HCT116 (cell line): ENCODE measurements at regions not wholly inside any gene's neighbourhood (a gene's known extent, or its start where the extent isn't known, plus 50 kb on each side); places are given as distances from the start of the nearest gene placed in this dataset.

Source experiments
- ATAC-seq: fragments of 200-7000 bp; cut with Tn5 transposase; 2 replicates; pipeline ENCODE4 v1.9.1; 2020; ENCODE audit warnings: mild to moderate bottlenecking, moderate library complexity
- BruUV-seq: library from RNA; stranded (reverse); fragments of 400-500 nt; replicated peaks from 2 replicates; lab custom pipeline; 2021; lab: Mats Ljungman, UMichigan
- CTCF ChIA-PET: fragments of 300-600 bp; sonication (Branson Sonifier 250); formaldehyde crosslinking; loops from one replicate; lab custom pipeline; 2021; ENCODE audit warnings: antibody characterized with exemption; lab: Charles Lee
- POLR2A ChIA-PET: fragments of 300-600, 350-600 bp; sonication (Branson Sonifier 250); formaldehyde crosslinking; loops from one replicate; lab custom pipeline; 2021; ENCODE audit warnings: antibody characterized with exemption; lab: Charles Lee
- RAD21 ChIA-PET, 2 experiments: fragments of 300-600 bp; sonication (Branson Sonifier 250); formaldehyde crosslinking; loops; one replicate each; lab custom pipeline; 2023; ENCODE audit warnings: low total read pairs in 2 of 2; ENCODE audit not compliant: uncharacterized antibody in 2 of 2, unreplicated experiment in 2 of 2, low non-redundant PET in 1 of 2; lab: Charles Lee
- DNase-seq: peaks from one replicate; pipeline ENCODE4 v3.0.0-alpha.2; 2010; ENCODE audit warnings: low read depth, low spot score
- H2AFZ ChIP-seq: fragments of 200-600 bp; shearing (Covaris generic), sonication (generic); 2 replicates; pipeline ENCODE4 v1.6.1; 2017; ENCODE audit warnings: low read depth, mixed run types, mixed read lengths, antibody characterized with exemption, low read length; ENCODE audit not compliant: poor library complexity, severe bottlenecking
- H3K27ac ChIP-seq: 2 replicates; pipeline ENCODE4 v1.5.1; 2012; ENCODE audit warnings: low read depth, low read length
- H3K27me3 ChIP-seq: fragments of 200-600 bp; sonication (generic); 2 replicates; pipeline ENCODE4 v1.6.1; 2016; ENCODE audit warnings: mixed run types, low read length, mixed read lengths; ENCODE audit not compliant: insufficient read depth
- H3K36me3 ChIP-seq, 2 experiments: fragments of 200-500 bp in 1 of 2; fragments of 200-600 bp in 1 of 2; sonication (Bioruptor generic) in 1 of 2; sonication (generic) in 1 of 2; 2 replicates each; pipeline versions ENCODE4 v1.5.1 to v1.6.1; 2014 to 2016; ENCODE audit warnings: low read length in 2 of 2, inconsistent platforms in 1 of 2, mixed read lengths in 1 of 2, mixed run types in 1 of 2; ENCODE audit not compliant: insufficient read depth in 2 of 2, control insufficient read depth in 1 of 2
- H3K4me1 ChIP-seq, 2 experiments: fragments of 200-600 bp in 1 of 2; sonication (generic) in 1 of 2; 2 replicates each; pipeline versions ENCODE4 v1.5.1 to v1.6.1; 2012 to 2017; ENCODE audit warnings: low read length in 2 of 2, inconsistent platforms in 1 of 2, mild to moderate bottlenecking in 1 of 2, mixed read lengths in 1 of 2, mixed run types in 1 of 2, moderate library complexity in 1 of 2; ENCODE audit not compliant: insufficient read depth in 2 of 2, control insufficient read depth in 1 of 2
- H3K4me2 ChIP-seq: fragments of 200-600 bp; sonication (generic); 2 replicates; pipeline ENCODE4 v1.6.1; 2017; ENCODE audit warnings: mixed run types, low read length, mixed read lengths
- H3K4me3 ChIP-seq, 2 experiments: fragments of 200-600 bp in 1 of 2; sonication (generic) in 1 of 2; replicated peaks in 1 of 2; 2 replicates each; pipeline ENCODE4 v1.5.1; 2011 to 2016; ENCODE audit warnings: low read length in 2 of 2, control low read depth in 1 of 2, low read depth in 1 of 2, mild to moderate bottlenecking in 1 of 2, mixed read lengths in 1 of 2, mixed run types in 1 of 2
- H3K79me2 ChIP-seq: fragments of 200-600 bp; sonication (generic); 2 replicates; pipeline ENCODE4 v1.6.1; 2017; ENCODE audit warnings: mild to moderate bottlenecking, mixed run types, low read length, moderate library complexity, mixed read lengths; ENCODE audit not compliant: insufficient read depth
- H3K9ac ChIP-seq: fragments of 200-600 bp; sonication (generic); 2 replicates; pipeline ENCODE4 v1.6.1; 2016; ENCODE audit warnings: low read length, mixed read lengths
- H3K9me2 ChIP-seq: fragments of 200-600 bp; sonication (generic), shearing (Covaris generic); 2 replicates; pipeline ENCODE4 v1.6.1; 2017; ENCODE audit warnings: mixed run types, mild to moderate bottlenecking, moderate library complexity; ENCODE audit not compliant: insufficient read depth
- H3K9me3 ChIP-seq, 2 experiments: fragments of 200-500 bp in 1 of 2; fragments of 200-600 bp in 1 of 2; sonication (Bioruptor generic) in 1 of 2; sonication (generic) in 1 of 2; 2 replicates each; pipeline ENCODE4 v1.6.1; 2014 to 2017; ENCODE audit warnings: low read length in 2 of 2, mixed read lengths in 2 of 2, inconsistent platforms in 1 of 2, low read depth in 1 of 2, mild to moderate bottlenecking in 1 of 2, mixed run types in 1 of 2, moderate library complexity in 1 of 2; ENCODE audit not compliant: control insufficient read depth in 1 of 2, insufficient read depth in 1 of 2
- H4K20me1 ChIP-seq: fragments of 200-600 bp; sonication (generic), shearing (Covaris generic); 2 replicates; pipeline ENCODE4 v1.6.1; 2017; ENCODE audit warnings: mixed run types, mild to moderate bottlenecking, moderate library complexity; ENCODE audit not compliant: insufficient read depth
- ATF3 ChIP-seq: IDR thresholded peaks from 2 replicates; pipeline ENCODE4 v1.6.1; 2012
- CBX3 ChIP-seq: IDR thresholded peaks from 2 replicates; pipeline ENCODE4 v1.6.1; 2012; ENCODE audit warnings: low read depth
- CEBPB ChIP-seq: IDR thresholded peaks from 2 replicates; pipeline ENCODE4 v1.6.1; 2012; ENCODE audit warnings: low read depth
- EGR1 ChIP-seq: IDR thresholded peaks from 2 replicates; pipeline ENCODE4 v1.6.1; 2012; ENCODE audit warnings: low read depth
- ELF1 ChIP-seq: IDR thresholded peaks from 2 replicates; pipeline ENCODE4 v1.6.1; 2012; ENCODE audit warnings: low read depth, borderline replicate concordance
- EZH2 ChIP-seq: fragments of 200-600 bp; sonication (generic); IDR thresholded peaks from 2 replicates; pipeline ENCODE4 v1.6.1; 2017; ENCODE audit warnings: antibody characterized with exemption, mixed run types
- EZH2phosphoT487 ChIP-seq: fragments of 200-600 bp; IDR thresholded peaks from 2 replicates; pipeline ENCODE4 v1.6.1; 2018; ENCODE audit warnings: antibody characterized with exemption, borderline replicate concordance
- FOSL1 ChIP-seq: IDR thresholded peaks from 2 replicates; pipeline ENCODE4 v1.6.1; 2012; ENCODE audit warnings: low read depth
- JUND ChIP-seq: IDR thresholded peaks from 2 replicates; pipeline ENCODE4 v1.6.1; 2012
- MAX ChIP-seq: IDR thresholded peaks from 2 replicates; pipeline ENCODE4 v1.6.1; 2012
- RAD21 ChIP-seq: IDR thresholded peaks from 2 replicates; pipeline ENCODE4 v1.6.1; 2012; ENCODE audit warnings: low read depth, mild to moderate bottlenecking
- REST ChIP-seq: IDR thresholded peaks from 2 replicates; pipeline ENCODE4 v1.6.1; 2012; ENCODE audit warnings: low read depth
- SIN3A ChIP-seq: IDR thresholded peaks from 2 replicates; pipeline ENCODE4 v1.6.1; 2012; ENCODE audit warnings: low read depth
- SP1 ChIP-seq: IDR thresholded peaks from 2 replicates; pipeline ENCODE4 v1.6.1; 2012; ENCODE audit warnings: low read depth
- SRF ChIP-seq: IDR thresholded peaks from 2 replicates; pipeline ENCODE4 v1.6.1; 2012; ENCODE audit warnings: low read depth
- TCF7L2 ChIP-seq: IDR thresholded peaks from 2 replicates; pipeline ENCODE4 v1.7.0; 2011; ENCODE audit warnings: borderline replicate concordance, inconsistent platforms; ENCODE audit not compliant: insufficient read depth, insufficient read length; ENCODE audit errors: extremely low read depth
- ZFX ChIP-seq: fragments of 450-650 bp; IDR thresholded peaks from 2 replicates; pipeline ENCODE4 v1.6.1; 2017
- ZNF274 ChIP-seq: fragments of 200-500 bp; sonication (Bioruptor generic); IDR thresholded peaks from 2 replicates; pipeline ENCODE4 v1.6.1; 2014; ENCODE audit warnings: mild to moderate bottlenecking, low read depth, low read length, inconsistent platforms
- intact Hi-C: fragments of 100-400 bp; cut with micrococcal nuclease; formaldehyde crosslinking; loops from 2 replicates; pipeline ENCODE4 v1.10.0; 2022
- TF ChIP-seq, protein P1 (sequence below), 3 experiments: fragments of 200-600 bp in 1 of 3; sonication (generic) in 1 of 3; IDR thresholded peaks in 2 of 3; conservative IDR thresholded peaks in 1 of 3; 2 replicates each; pipeline ENCODE4 v1.5.1; 2012 to 2017; ENCODE audit warnings: low read depth in 2 of 3, low read length in 2 of 3, antibody characterized with exemption in 1 of 3, borderline replicate concordance in 1 of 3, control low read depth in 1 of 3, mild to moderate bottlenecking in 1 of 3, mixed read lengths in 1 of 3, mixed run types in 1 of 3, moderate library complexity in 1 of 3; ENCODE audit not compliant: insufficient read depth in 1 of 3
- TF ChIP-seq, protein P2 (sequence below): IDR thresholded peaks from 2 replicates; pipeline ENCODE4 v1.6.1; 2011; ENCODE audit warnings: mild to moderate bottlenecking, low read length, moderate library complexity; ENCODE audit not compliant: insufficient replicate concordance; ENCODE audit errors: extremely low read depth

DNA sequence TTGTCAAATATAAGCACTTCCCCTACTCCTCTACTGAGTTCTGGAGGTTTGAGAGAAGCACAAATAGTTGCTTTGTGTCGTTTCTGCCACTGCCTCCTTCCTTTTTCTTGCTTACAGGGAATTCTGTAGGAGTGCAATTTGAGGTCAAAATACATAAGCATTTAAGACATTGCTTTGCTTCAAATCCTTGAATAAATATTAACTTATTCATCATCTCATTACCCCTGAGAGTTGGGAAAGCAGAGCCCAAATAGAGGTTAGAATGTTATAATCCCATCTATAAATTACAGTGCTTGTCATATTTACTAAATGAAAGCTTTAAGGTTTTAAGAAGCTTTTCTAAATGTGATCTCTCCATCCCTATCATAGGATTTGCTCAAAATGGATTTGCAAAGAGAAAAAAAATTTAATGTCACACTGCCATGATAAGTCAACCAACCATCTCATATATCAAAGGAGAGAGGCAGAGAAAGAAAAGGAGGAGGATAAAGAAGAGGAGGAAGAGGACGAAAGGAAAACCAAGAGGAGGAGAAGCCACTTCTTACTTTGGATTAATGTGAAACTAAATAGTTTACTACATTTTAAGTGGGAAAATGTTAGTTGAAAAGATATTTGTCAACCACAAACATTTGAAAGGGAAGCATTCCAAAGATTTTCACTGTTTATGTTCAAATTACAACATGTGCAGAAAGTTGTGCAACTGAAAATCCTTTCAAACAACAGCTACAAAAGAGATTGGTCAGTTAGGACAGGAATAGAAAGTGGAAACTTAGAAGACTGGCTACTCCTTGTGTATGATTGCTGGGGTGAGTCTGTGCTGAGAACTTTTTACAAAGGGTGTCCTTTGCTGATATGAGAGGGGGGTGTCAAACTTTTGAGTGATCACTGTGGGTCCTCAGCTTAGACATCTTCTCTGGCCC lies 277.3 kb upstream of the FN1 start:
- no peaks in the 10 kb centered on the region for H3K27me3 ChIP-seq
- ATAC-seq (no peak), DNase-seq (no peak)
- no peaks in the 10 kb centered on the region for H3K9me3 ChIP-seq
- ChIA-PET RAD21 (no interaction called here), POLR2A (no interaction called here), CTCF (no interaction called here)
- H3K4me2 ChIP-seq: no peak overlapping the region
- H3K9ac ChIP-seq: no peak overlapping the region
- no peak overlapping the region for H3K27ac ChIP-seq
- TF ChIP-seq REST: no peak
- no peak for TF ChIP-seq SIN3A
- no peak for TF ChIP-seq CEBPB
- TF ChIP-seq, protein P1, sequence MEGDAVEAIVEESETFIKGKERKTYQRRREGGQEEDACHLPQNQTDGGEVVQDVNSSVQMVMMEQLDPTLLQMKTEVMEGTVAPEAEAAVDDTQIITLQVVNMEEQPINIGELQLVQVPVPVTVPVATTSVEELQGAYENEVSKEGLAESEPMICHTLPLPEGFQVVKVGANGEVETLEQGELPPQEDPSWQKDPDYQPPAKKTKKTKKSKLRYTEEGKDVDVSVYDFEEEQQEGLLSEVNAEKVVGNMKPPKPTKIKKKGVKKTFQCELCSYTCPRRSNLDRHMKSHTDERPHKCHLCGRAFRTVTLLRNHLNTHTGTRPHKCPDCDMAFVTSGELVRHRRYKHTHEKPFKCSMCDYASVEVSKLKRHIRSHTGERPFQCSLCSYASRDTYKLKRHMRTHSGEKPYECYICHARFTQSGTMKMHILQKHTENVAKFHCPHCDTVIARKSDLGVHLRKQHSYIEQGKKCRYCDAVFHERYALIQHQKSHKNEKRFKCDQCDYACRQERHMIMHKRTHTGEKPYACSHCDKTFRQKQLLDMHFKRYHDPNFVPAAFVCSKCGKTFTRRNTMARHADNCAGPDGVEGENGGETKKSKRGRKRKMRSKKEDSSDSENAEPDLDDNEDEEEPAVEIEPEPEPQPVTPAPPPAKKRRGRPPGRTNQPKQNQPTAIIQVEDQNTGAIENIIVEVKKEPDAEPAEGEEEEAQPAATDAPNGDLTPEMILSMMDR (IDR thresholded peaks at IDR 0.05 in 2 of 3, conservative IDR thresholded peaks at IDR 0.05 in 1 of 3; ENCODE audit: borderline replicate concordance in 1 of 3, insufficient read depth in 1 of 3, low read depth in 2 of 3, low read length in 2 of 3): no peak
- TF ChIP-seq SP1: no peak
- no peak for TF ChIP-seq JUND
- TF ChIP-seq EGR1: no peak
- no peak for TF ChIP-seq TCF7L2
- TF ChIP-seq MAX: no peak
- no peak for TF ChIP-seq ATF3
- TF ChIP-seq RAD21: no peak
- no peak for TF ChIP-seq ZNF274
- no peak for TF ChIP-seq CBX3
- TF ChIP-seq ELF1: no peak
- no peak for TF ChIP-seq EZH2
- no peak for TF ChIP-seq SRF
- no peak for TF ChIP-seq EZH2phosphoT487
- no peak for TF ChIP-seq FOSL1
- TF ChIP-seq, protein P2, sequence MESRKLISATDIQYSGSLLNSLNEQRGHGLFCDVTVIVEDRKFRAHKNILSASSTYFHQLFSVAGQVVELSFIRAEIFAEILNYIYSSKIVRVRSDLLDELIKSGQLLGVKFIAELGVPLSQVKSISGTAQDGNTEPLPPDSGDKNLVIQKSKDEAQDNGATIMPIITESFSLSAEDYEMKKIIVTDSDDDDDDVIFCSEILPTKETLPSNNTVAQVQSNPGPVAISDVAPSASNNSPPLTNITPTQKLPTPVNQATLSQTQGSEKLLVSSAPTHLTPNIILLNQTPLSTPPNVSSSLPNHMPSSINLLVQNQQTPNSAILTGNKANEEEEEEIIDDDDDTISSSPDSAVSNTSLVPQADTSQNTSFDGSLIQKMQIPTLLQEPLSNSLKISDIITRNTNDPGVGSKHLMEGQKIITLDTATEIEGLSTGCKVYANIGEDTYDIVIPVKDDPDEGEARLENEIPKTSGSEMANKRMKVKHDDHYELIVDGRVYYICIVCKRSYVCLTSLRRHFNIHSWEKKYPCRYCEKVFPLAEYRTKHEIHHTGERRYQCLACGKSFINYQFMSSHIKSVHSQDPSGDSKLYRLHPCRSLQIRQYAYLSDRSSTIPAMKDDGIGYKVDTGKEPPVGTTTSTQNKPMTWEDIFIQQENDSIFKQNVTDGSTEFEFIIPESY: no peak
- no peak for TF ChIP-seq ZFX
- intact Hi-C loops: no loop called here
- H4K20me1 ChIP-seq: no peaks in the 10 kb centered on the region
- no peak overlapping the region for H2AFZ ChIP-seq
- no peaks in the 10 kb centered on the region for H3K79me2 ChIP-seq
- no peaks in the 10 kb centered on the region for H3K4me1 ChIP-seq
- H3K9me2 ChIP-seq: no peaks in the 10 kb centered on the region
- H3K36me3 ChIP-seq: no peaks in the 10 kb centered on the region
- no TSS peak for BruUV-seq
- H3K4me3 ChIP-seq: no peak overlapping the region
